Stimulated activated naive B cell treated with anti-CD40 and anti-IgM and Interleukin-4, amounts not matched to agents 10 μg/mL and 1 μg/mL and 100 μg/mL, for 72 hours (primary cell): ENCODE measurements at regions not wholly inside any gene's neighbourhood (a gene's known extent, or its start where the extent isn't known, plus 50 kb on each side); places are given as distances from the start of the nearest gene placed in this dataset.

ENCODE experiments used
- ATAC-seq, 2 donors: fragments of 150-1000 bp; cut with Tn5 transposase; replicated peaks; 2 replicates each; pipeline ENCODE4 v1.10.0; 2021; ENCODE audit warnings: moderate library complexity in 1 of 2
- DNase-seq: peaks from one replicate; pipeline ENCODE4 v3.0.0; 2021
- H3K27ac Mint-ChIP-seq: one replicate; pipeline ENCODE4 v1.8.0; 2022; ENCODE audit warnings: mild to moderate bottlenecking, mixed read lengths
- H3K27me3 Mint-ChIP-seq, 2 donors: one replicate each; pipeline ENCODE4 v1.8.0; 2022; ENCODE audit warnings: mixed read lengths in 2 of 2
- H3K36me3 Mint-ChIP-seq, 2 donors: one replicate each; pipeline ENCODE4 v1.8.0; 2022; ENCODE audit warnings: mixed read lengths in 2 of 2, mild to moderate bottlenecking in 1 of 2
- H3K4me1 Mint-ChIP-seq, 2 donors: one replicate each; pipeline ENCODE4 v1.8.0; 2022; ENCODE audit warnings: mixed read lengths in 2 of 2, mild to moderate bottlenecking in 1 of 2
- H3K4me3 Mint-ChIP-seq, 2 donors: one replicate each; pipeline ENCODE4 v1.8.0; 2022; ENCODE audit warnings: mild to moderate bottlenecking in 2 of 2, mixed read lengths in 2 of 2, moderate library complexity in 1 of 2
- H3K9me3 Mint-ChIP-seq, 2 donors: one replicate each; pipeline ENCODE4 v1.8.0; 2022; ENCODE audit warnings: mixed read lengths in 2 of 2, mild to moderate bottlenecking in 1 of 2

DNA sequence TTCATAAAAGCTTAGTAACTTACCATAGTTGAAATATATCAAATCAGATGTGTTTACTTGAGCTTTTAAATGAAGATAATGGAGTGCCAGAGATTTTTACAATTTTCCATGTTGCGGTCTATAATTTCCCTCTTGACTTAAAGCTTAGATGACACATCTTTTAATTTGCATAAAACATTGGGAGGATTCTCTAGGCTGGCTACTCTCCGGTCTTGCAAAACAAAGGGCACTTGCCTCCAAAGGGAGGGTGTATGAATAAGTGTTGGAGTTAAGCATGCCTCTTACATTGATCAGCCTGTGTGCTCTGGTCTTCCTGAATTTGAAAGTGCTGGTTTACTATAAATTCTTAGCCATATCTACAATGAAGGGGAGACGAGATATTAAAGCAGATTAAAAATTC is 336.4 kb upstream of the NAV3 start:
- no peak for DNase-seq
- H3K9me3 Mint-ChIP-seq: no peaks in the 10 kb centered on the region
- no peak overlapping the region for H3K4me3 Mint-ChIP-seq
- no peaks in the 10 kb centered on the region for H3K4me1 Mint-ChIP-seq
- no peaks in the 10 kb centered on the region for H3K36me3 Mint-ChIP-seq
- no peak overlapping the region for H3K27ac Mint-ChIP-seq
- H3K27me3 Mint-ChIP-seq: no peaks in the 10 kb centered on the region
- no peak for ATAC-seq

- no peaks in the 10 kb centered on the region for H3K36me3 Mint-ChIP-seq
- no peak for ATAC-seq
- DNase-seq: no peak
- no peaks in the 10 kb centered on the region for H3K4me1 Mint-ChIP-seq
- no peak overlapping the region for H3K4me3 Mint-ChIP-seq
- no peaks in the 10 kb centered on the region for H3K27me3 Mint-ChIP-seq
- H3K27ac Mint-ChIP-seq: no peak overlapping the region
- no peaks in the 10 kb centered on the region for H3K9me3 Mint-ChIP-seq
Measured at GRCh38 chr12:77493302-77494168, 337.2 kb upstream of the NAV3 start.

GRCh38 chr12:77492536-77492935 is 338.2 kb upstream of the NAV3 start:
- DNase-seq (no peak), ATAC-seq (no peak)
- H3K9me3 Mint-ChIP-seq: no peaks in the 10 kb centered on the region
- no peak overlapping the region for H3K4me3 Mint-ChIP-seq
- no peaks in the 10 kb centered on the region for H3K27me3 Mint-ChIP-seq
- H3K36me3 Mint-ChIP-seq: no peaks in the 10 kb centered on the region
- H3K27ac Mint-ChIP-seq: no peak overlapping the region
- H3K4me1 Mint-ChIP-seq: no peaks in the 10 kb centered on the region

DNA sequence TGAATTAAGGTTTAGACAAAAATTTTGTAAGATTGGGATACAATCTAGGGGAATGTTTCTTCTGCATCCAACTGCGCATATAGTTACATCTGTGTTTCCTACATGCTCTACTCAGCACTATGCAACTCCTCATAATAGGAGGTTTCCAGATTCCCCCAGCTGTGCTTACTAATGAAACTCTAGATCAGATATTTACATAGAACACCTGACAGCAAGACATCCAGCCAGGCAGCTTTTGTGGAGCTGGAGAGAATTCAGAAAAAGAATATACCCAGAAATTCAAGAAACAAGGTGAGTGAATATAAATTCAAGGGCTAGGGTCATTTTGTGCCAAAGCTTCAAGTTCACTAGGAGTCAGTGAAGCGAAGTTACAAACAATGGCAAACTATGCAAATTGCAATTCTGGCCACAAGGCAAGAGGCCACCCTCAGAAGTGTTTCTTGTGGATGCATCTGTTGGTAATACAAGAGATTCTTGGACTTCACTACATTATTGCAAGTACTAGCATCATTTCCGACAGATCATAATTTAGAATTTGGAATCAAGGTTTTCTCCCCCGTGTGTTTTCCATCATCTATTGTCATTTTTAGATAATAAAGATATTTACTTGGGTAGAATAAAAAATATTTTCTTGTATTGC is 341.2 kb upstream of the NAV3 start:
- no peak overlapping the region for H3K27ac Mint-ChIP-seq
- H3K36me3 Mint-ChIP-seq: no peaks in the 10 kb centered on the region
- no peaks in the 10 kb centered on the region for H3K9me3 Mint-ChIP-seq
- H3K27me3 Mint-ChIP-seq: no peaks in the 10 kb centered on the region
- ATAC-seq (no peak), DNase-seq (no peak)
- H3K4me3 Mint-ChIP-seq: no peak overlapping the region
- H3K4me1 Mint-ChIP-seq: no peaks in the 10 kb centered on the region

GRCh38 chr12:77488041-77488620 is 342.6 kb upstream of the NAV3 start:
- DNase-seq: no peak
- H3K36me3 Mint-ChIP-seq: no peaks in the 10 kb centered on the region
- no peaks in the 10 kb centered on the region for H3K4me1 Mint-ChIP-seq
- no peak overlapping the region for H3K4me3 Mint-ChIP-seq
- no peak overlapping the region for H3K27ac Mint-ChIP-seq
- H3K27me3 Mint-ChIP-seq: no peaks in the 10 kb centered on the region
- no peaks in the 10 kb centered on the region for H3K9me3 Mint-ChIP-seq
- ATAC-seq: no peak

GRCh38 chr12:77486872-77487271 is 343.8 kb upstream of the NAV3 start:
- no peaks in the 10 kb centered on the region for H3K27me3 Mint-ChIP-seq
- H3K4me1 Mint-ChIP-seq: no peaks in the 10 kb centered on the region
- H3K9me3 Mint-ChIP-seq: no peaks in the 10 kb centered on the region
- ATAC-seq (no peak), DNase-seq (no peak)
- no peaks in the 10 kb centered on the region for H3K36me3 Mint-ChIP-seq
- H3K4me3 Mint-ChIP-seq: no peak overlapping the region
- H3K27ac Mint-ChIP-seq: no peak overlapping the region

DNA sequence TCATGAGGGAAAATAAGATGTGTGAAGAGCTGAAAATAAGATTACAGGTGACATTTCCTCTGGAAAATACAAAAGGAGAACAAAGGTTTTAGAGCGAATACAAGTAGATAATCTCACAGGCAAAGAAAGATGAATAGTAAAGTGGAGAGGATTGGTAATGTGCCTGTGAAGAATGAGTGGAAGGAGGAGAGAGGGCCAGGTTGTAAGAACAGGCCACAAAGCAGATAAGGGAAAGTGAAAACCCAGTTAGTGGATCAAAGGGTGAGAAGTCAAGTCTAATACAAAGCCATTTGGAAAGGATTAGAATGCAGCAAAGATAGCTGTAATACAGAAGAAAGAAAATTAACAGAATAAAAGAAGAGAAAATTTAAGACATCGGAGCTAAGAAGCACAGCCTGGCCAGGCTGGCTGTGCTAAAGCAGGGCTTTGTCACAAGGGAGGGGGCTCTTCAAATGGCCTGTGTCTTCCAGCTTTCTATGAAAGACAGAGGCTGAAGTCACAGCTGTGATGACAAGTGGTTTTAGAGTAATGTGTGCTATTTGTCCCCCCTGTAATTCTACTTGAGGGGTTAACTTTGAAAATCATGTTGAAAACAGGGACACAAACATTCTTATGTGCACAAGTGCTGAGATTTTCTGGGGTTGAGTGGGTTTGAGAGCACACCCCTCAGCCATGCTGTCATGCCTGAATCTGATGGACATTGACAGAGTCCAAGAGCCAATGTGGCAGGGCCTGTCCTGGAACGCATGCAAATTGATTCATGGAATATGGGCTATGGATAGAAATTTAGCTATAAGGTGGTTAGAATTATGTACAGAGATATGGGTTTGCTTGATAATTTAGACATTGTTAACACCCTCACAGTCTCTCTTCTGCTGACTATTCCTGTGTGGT is 344.5 kb upstream of the NAV3 start:
- no peak overlapping the region for H3K27ac Mint-ChIP-seq
- H3K27me3 Mint-ChIP-seq: no peaks in the 10 kb centered on the region

GRCh38 chr12:77481687-77482086 is 349.0 kb upstream of the NAV3 start:
- ATAC-seq (no peak), DNase-seq (no peak)
- Mint-ChIP-seq H3K9me3 (no peaks in the 10 kb centered on the region), H3K27ac (no peak overlapping the region), H3K4me3 (no peak overlapping the region), H3K27me3 (no peaks in the 10 kb centered on the region), H3K36me3 (no peaks in the 10 kb centered on the region), H3K4me1 (no peaks in the 10 kb centered on the region)

More for the DNA sequence above, 344.5 kb upstream of the NAV3 start:
- Mint-ChIP-seq H3K36me3 (no peaks in the 10 kb centered on the region), H3K9me3 (no peaks in the 10 kb centered on the region), H3K4me3 (no peak overlapping the region), H3K4me1 (no peaks in the 10 kb centered on the region)
- ATAC-seq (no peak), DNase-seq (no peak)

DNA sequence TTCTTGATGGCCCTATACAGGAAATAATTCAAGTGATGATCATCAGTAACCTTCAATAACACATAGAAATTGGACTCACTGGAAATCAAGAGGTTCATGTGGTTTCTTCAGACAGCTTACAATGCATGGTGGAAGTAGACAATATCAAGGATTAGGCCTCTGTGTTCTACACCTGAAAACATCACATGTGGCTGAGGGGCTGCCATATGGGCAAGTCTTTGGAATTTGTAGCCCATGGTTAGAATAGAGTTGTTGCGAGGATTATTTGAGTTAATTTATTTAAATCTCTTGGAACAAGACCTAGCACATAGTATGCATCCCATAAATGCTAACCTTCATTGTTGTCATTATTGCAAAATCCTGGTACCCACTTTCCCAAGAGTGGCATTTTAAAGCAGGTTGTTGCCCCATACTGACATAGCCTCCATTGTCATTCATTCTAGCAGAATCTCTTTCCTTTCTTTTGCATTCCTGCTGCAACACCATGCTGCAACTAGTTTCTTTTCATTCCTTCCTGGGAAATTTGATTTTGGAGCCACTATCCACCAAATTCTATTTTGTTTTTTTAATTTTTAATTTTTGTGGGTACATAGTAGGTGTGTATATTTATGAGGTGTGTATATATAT is 352.7 kb upstream of the NAV3 start:
- Mint-ChIP-seq H3K36me3 (no peaks in the 10 kb centered on the region), H3K4me3 (no peak overlapping the region), H3K27ac (no peak overlapping the region), H3K9me3 (no peaks in the 10 kb centered on the region), H3K27me3 (no peaks in the 10 kb centered on the region), H3K4me1 (no peaks in the 10 kb centered on the region)
- ATAC-seq (no peak), DNase-seq (no peak)

DNA sequence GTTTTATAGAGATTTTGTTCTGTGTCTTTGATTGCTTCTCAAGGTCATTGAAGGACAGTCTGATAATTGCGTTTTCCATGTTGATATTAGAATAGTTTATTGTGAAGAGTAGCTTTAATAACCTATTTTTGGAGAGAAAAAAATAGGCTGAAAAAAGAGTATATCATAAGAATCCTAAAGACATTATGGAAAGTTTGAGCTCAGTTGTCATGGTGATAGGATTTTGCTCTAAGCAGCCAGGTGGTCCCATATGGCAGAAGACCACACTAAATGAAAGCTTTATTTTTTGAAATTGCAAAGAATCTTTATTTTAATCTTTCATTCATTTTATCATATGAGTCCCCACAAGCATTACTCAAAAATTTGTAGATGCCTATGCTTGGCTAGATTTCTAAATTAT is 358.9 kb upstream of the NAV3 start:
- no peak for ATAC-seq
- Mint-ChIP-seq H3K4me3 (no peak overlapping the region), H3K36me3 (no peaks in the 10 kb centered on the region)

GRCh38 chr12:77469578-77470333 is 360.9 kb upstream of the NAV3 start:
- Mint-ChIP-seq H3K4me1 (no peaks in the 10 kb centered on the region), H3K9me3 (peaks cover 0 to 5% of the 10 kb centered on the region in 2 donors), H3K27me3 (no peaks in the 10 kb centered on the region), H3K36me3 (no peaks in the 10 kb centered on the region), H3K4me3 (no peak overlapping the region), H3K27ac (no peak overlapping the region)
- DNase-seq: no peak
- no peak for ATAC-seq

More for the DNA sequence above, 358.9 kb upstream of the NAV3 start:
- Mint-ChIP-seq H3K27ac (no peak overlapping the region), H3K9me3 (peaks cover 0 to 3% of the 10 kb centered on the region in 2 donors), H3K27me3 (no peaks in the 10 kb centered on the region), H3K4me1 (no peaks in the 10 kb centered on the region)
- DNase-seq: no peak

GRCh38 chr12:77442633-77443032 is 377.3 kb upstream of the E2F7 start:
- Mint-ChIP-seq H3K4me3 (no peak overlapping the region), H3K27me3 (no peaks in the 10 kb centered on the region), H3K4me1 (no peaks in the 10 kb centered on the region), H3K36me3 (no peaks in the 10 kb centered on the region), H3K9me3 (peaks cover 2 to 5% of the 10 kb centered on the region in 2 donors), H3K27ac (no peak overlapping the region)
- DNase-seq (no peak), ATAC-seq (no peak)

DNA sequence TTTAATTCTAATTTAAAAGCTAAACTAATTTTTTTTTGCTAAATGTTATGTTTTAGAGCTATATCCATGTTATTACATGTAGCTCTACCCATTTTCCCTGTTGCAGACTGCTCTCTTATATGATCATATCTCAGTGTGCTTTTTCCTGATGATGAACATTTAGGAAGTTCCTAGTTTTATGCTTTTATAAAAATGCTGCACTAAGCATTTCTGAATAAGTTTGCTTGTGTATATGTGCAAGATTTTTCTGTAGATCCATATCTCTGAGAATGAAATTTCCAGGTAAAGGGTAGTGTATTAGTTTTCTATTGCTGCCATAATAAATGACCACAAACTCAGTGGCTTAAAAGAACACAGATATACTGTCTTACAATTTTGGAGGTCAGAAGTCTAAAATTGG is 374.4 kb upstream of the E2F7 start:
- no peak for ATAC-seq
- Mint-ChIP-seq H3K27ac (no peak overlapping the region), H3K27me3 (no peaks in the 10 kb centered on the region), H3K4me1 (no peaks in the 10 kb centered on the region), H3K36me3 (no peaks in the 10 kb centered on the region), H3K4me3 (no peak overlapping the region), H3K9me3 (no peaks in the 10 kb centered on the region)
- no peak for DNase-seq
